ENCODE measurements at regions not wholly inside any gene's neighbourhood (a gene's known extent, or its start where the extent isn't known, plus 50 kb on each side); places are given as distances from the start of the nearest gene placed in this dataset.

DNA sequence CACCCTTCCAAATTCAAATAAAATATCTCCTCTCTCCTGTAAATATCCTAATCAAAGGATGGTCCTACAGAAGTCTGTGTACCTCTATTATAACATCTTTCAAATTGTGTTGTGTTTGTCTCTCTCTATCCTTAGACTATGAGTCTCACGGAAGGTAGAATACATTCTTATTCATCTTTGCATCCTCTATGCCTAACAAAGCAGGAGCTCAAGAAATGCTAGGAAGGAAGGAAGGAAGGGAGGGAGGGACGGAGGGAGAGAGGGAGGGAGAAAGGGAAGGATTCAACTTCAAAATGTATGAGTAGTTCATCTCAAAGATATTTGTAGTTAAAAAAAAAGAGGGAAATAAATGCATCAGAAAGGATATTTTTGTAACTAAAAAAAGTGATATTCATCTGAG, 150.0 kb downstream of the RTP4 start:
- Mint-ChIP-seq H3K36me3 (no peaks in the 10 kb centered on the region), H3K9me3 (no peaks in the 10 kb centered on the region), H3K4me1 (no peaks in the 10 kb centered on the region), H3K27ac (no peak overlapping the region), H3K4me3 (no peak overlapping the region), H3K27me3 (peaks cover 2 to 7% of the 10 kb centered on the region in 2 donors)
- no peak for ATAC-seq (replicated peaks in 1 of 4)
- ChIA-PET CTCF (interaction anchor here in 1 of 2 donors (0.6 kb wide), 1 partner anchor 94 kb away, joined by 6 read pairs; no protein-coding TSS in a partner anchor), POLR2A (interaction anchor here in 1 of 2 donors (0.6 kb wide), 1 partner anchor 14 kb away, joined by 4 read pairs; no protein-coding TSS in a partner anchor)
- H3K4me3 ChIP-seq (ENCODE audit: control insufficient read depth in 1 of 2, extremely low read depth in 1 of 2, low read length in 1 of 2) = no peak overlapping the region
- no peaks in the 10 kb centered on the region for H3K4me1 ChIP-seq (ENCODE audit: control insufficient read depth in 1 of 2, extremely low read depth in 1 of 2, insufficient read depth in 2 of 2, low read length in 2 of 2)
- no peak overlapping the region for H3K27ac ChIP-seq (ENCODE audit: low read length)
- no peaks in the 10 kb centered on the region for H3K27me3 ChIP-seq (replicated peaks in 1 of 2; ENCODE audit: control insufficient read depth in 2 of 2, extremely low read depth in 1 of 2, insufficient read depth in 2 of 2, low read length in 1 of 2)
- no CpG with 5 or more reads among the region's 2 CpGs for WGBS (ENCODE audit: insufficient coverage)
- DNase-seq = no peak
- H3K9me3 ChIP-seq = no peaks in the 10 kb centered on the region
- H3K36me3 ChIP-seq (ENCODE audit: control insufficient read depth in 2 of 2, extremely low read depth in 1 of 2, insufficient read depth in 1 of 2, low read length in 1 of 2) = no peaks in the 10 kb centered on the region

DNA sequence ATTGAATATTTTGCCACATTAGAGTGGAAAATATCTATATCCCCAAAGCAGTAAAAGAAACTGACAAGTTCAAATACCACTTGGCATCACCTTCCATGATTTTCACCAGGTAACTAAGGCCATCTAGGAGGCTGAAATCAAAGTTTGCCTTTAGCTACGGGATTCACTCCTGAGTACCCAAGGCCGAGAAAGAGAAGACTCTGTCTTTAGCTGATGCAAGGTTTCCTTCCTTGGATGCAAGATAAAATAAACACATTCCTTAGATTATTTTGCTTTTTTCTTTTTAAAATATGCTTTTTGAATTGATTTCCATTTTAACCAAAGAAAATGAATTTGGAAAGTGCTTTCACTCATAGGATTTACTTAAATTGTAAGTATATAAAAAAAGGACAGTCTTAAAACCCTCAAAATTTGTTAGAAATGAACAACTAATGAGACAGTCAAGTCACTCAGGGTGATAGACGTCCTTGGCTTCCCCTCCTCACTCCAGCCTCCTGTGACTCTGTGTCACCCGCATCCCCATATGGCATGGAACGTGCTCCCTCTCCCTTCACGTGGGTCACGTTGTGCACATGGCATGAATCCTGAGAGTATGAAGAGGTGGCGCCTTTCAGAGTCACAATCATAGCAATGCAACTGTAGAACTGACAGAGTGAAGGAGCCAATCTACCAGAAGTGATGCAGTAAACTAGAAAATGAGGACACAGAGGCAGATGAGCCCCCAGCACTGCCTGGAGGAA, 148.4 kb downstream of the RTP4 start:
- Histone ChIP-seq H3K4me1 (ENCODE audit: control insufficient read depth in 1 of 2, extremely low read depth in 1 of 2, insufficient read depth in 2 of 2, low read length in 2 of 2) (no peaks in the 10 kb centered on the region), H3K9me3 (no peaks in the 10 kb centered on the region), H3K36me3 (ENCODE audit: control insufficient read depth in 2 of 2, extremely low read depth in 1 of 2, insufficient read depth in 1 of 2, low read length in 1 of 2) (no peaks in the 10 kb centered on the region), H3K27ac (ENCODE audit: low read length) (no peak overlapping the region), H3K27me3 (replicated peaks in 1 of 2; ENCODE audit: control insufficient read depth in 2 of 2, extremely low read depth in 1 of 2, insufficient read depth in 2 of 2, low read length in 1 of 2) (no peaks in the 10 kb centered on the region), H3K4me3 (ENCODE audit: control insufficient read depth in 1 of 2, extremely low read depth in 1 of 2, low read length in 1 of 2) (no peak overlapping the region)
- ChIA-PET CTCF (no interaction called here), POLR2A (no interaction called here)
- no peak for ATAC-seq (replicated peaks in 1 of 4)
- 58% methylated on average over 3 of the region's 8 CpGs for WGBS (ENCODE audit: insufficient coverage)
- Mint-ChIP-seq H3K4me1 (no peaks in the 10 kb centered on the region), H3K27ac (no peak overlapping the region), H3K9me3 (peaks cover 0 to 6% (median 5%) of the 10 kb centered on the region in 3 donors), H3K27me3 (peaks cover 2 to 7% of the 10 kb centered on the region in 2 donors), H3K4me3 (no peak overlapping the region), H3K36me3 (no peaks in the 10 kb centered on the region)
- no peak for DNase-seq

DNA sequence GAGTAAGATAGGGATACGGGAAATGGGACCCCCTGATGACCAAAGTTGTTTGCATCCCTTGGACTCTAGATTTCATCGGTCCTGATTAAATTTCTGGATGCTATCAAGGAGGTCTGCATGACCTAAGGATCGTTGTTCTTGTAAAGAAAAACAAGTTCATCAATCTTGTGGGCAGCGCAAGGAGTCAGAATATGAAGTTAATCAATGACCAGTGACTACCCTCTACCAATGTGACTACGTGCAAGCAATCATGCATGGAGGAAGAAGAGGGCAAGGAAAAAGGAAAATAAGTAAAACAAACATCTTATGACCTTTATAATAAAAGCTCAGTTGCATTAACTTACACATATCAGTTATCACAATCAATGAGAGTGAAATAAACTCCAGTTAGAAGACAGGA, 139.7 kb downstream of the RTP4 start:
- H3K4me1 ChIP-seq (ENCODE audit: control insufficient read depth in 1 of 2, extremely low read depth in 1 of 2, insufficient read depth in 2 of 2, low read length in 2 of 2) = no peaks in the 10 kb centered on the region
- ChIA-PET POLR2A (no interaction called here), CTCF (no interaction called here)
- no peak overlapping the region for H3K4me3 ChIP-seq (ENCODE audit: control insufficient read depth in 1 of 2, extremely low read depth in 1 of 2, low read length in 1 of 2)
- H3K27ac ChIP-seq (ENCODE audit: low read length) = no peak overlapping the region
- DNase-seq (no peak), ATAC-seq (replicated peaks in 1 of 4) (no peak)
- H3K27me3 ChIP-seq (replicated peaks in 1 of 2; ENCODE audit: control insufficient read depth in 2 of 2, extremely low read depth in 1 of 2, insufficient read depth in 2 of 2, low read length in 1 of 2) = peaks cover 0 to 5% of the 10 kb centered on the region in 2 experiments
- no peaks in the 10 kb centered on the region for H3K9me3 ChIP-seq
- Mint-ChIP-seq H3K27me3 (peaks cover 14 to 18% of the 10 kb centered on the region in 2 donors), H3K4me3 (no peak overlapping the region), H3K27ac (no peak overlapping the region), H3K9me3 (peaks cover 0 to 6% (median 5%) of the 10 kb centered on the region in 3 donors), H3K4me1 (no peaks in the 10 kb centered on the region), H3K36me3 (no peaks in the 10 kb centered on the region)
- H3K36me3 ChIP-seq (ENCODE audit: control insufficient read depth in 2 of 2, extremely low read depth in 1 of 2, insufficient read depth in 1 of 2, low read length in 1 of 2) = no peaks in the 10 kb centered on the region
- 100% methylated on average over 1 of the region's 5 CpGs for WGBS (ENCODE audit: insufficient coverage)

GRCh38 chr3:187507266-187507665, 139.1 kb downstream of the RTP4 start:
- no CpG with 5 or more reads among the region's 1 CpG for WGBS (ENCODE audit: insufficient coverage)
- Mint-ChIP-seq H3K27me3 (peaks cover 14 to 20% of the 10 kb centered on the region in 2 donors), H3K27ac (no peak overlapping the region), H3K4me3 (no peak overlapping the region), H3K4me1 (no peaks in the 10 kb centered on the region), H3K36me3 (no peaks in the 10 kb centered on the region), H3K9me3 (peaks cover 0 to 3% (median 2%) of the 10 kb centered on the region in 3 donors)
- Histone ChIP-seq H3K4me3 (ENCODE audit: control insufficient read depth in 1 of 2, extremely low read depth in 1 of 2, low read length in 1 of 2) (no peak overlapping the region), H3K4me1 (ENCODE audit: control insufficient read depth in 1 of 2, extremely low read depth in 1 of 2, insufficient read depth in 2 of 2, low read length in 2 of 2) (no peaks in the 10 kb centered on the region), H3K27ac (ENCODE audit: low read length) (no peak overlapping the region), H3K27me3 (replicated peaks in 1 of 2; ENCODE audit: control insufficient read depth in 2 of 2, extremely low read depth in 1 of 2, insufficient read depth in 2 of 2, low read length in 1 of 2) (peaks cover 0 to 5% of the 10 kb centered on the region in 2 experiments), H3K9me3 (no peaks in the 10 kb centered on the region), H3K36me3 (ENCODE audit: control insufficient read depth in 2 of 2, extremely low read depth in 1 of 2, insufficient read depth in 1 of 2, low read length in 1 of 2) (no peaks in the 10 kb centered on the region)
- CTCF ChIA-PET = no interaction called here
- POLR2A ChIA-PET = no interaction called here
- DNase-seq (no peak), ATAC-seq (replicated peaks in 1 of 4) (no peak)

DNA sequence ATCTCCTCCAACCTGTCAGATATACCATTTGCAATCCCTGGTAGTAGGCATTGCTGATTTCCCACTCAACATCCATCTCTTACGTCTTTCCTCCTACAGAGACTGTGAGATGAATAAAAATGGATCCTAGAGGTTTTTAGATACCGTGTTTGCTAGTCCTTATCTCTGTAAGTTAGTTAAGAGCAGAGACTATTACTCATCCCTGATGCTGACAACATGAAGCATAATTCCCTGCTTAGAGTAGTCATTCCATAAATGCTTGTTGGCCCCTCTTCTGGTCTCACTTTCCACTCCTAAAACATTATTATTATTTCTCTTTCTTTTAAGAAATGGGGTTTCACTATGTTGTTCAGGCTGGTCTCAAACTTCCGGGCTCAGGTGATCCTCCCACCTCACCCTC, 136.2 kb downstream of the RTP4 start:
- no peaks in the 10 kb centered on the region for H3K36me3 Mint-ChIP-seq
- WGBS (ENCODE audit: insufficient coverage) = no CpG with 5 or more reads among the region's 3 CpGs
- DNase-seq (no peak), ATAC-seq (replicated peaks in 1 of 4) (no peak)
- Histone ChIP-seq H3K27ac (ENCODE audit: low read length) (no peak overlapping the region), H3K4me1 (ENCODE audit: control insufficient read depth in 1 of 2, extremely low read depth in 1 of 2, insufficient read depth in 2 of 2, low read length in 2 of 2) (no peaks in the 10 kb centered on the region), H3K36me3 (ENCODE audit: control insufficient read depth in 2 of 2, extremely low read depth in 1 of 2, insufficient read depth in 1 of 2, low read length in 1 of 2) (no peaks in the 10 kb centered on the region), H3K9me3 (no peaks in the 10 kb centered on the region), H3K27me3 (replicated peaks in 1 of 2; ENCODE audit: control insufficient read depth in 2 of 2, extremely low read depth in 1 of 2, insufficient read depth in 2 of 2, low read length in 1 of 2) (peaks cover 0 to 8% of the 10 kb centered on the region in 2 experiments), H3K4me3 (ENCODE audit: control insufficient read depth in 1 of 2, extremely low read depth in 1 of 2, low read length in 1 of 2) (no peak overlapping the region)
- H3K9me3 Mint-ChIP-seq = no peaks in the 10 kb centered on the region
- POLR2A ChIA-PET = no interaction called here
- H3K27ac Mint-ChIP-seq = no peak overlapping the region
- CTCF ChIA-PET = no interaction called here
- H3K4me3 Mint-ChIP-seq = no peak overlapping the region
- no peaks in the 10 kb centered on the region for H3K4me1 Mint-ChIP-seq
- peaks cover 23 to 26% of the 10 kb centered on the region in 2 donors for H3K27me3 Mint-ChIP-seq

GRCh38 chr3:187498211-187498724, 130.1 kb downstream of the RTP4 start:
- no peaks in the 10 kb centered on the region for H3K4me1 ChIP-seq (ENCODE audit: control insufficient read depth in 1 of 2, extremely low read depth in 1 of 2, insufficient read depth in 2 of 2, low read length in 2 of 2)
- CTCF ChIA-PET = no interaction called here

More at GRCh38 chr3:187498211-187498724, 130.1 kb downstream of the RTP4 start:
- WGBS (ENCODE audit: insufficient coverage) = 90% methylated on average over 1 of the region's 3 CpGs
- peaks cover 18 to 24% of the 10 kb centered on the region in 2 donors for H3K27me3 Mint-ChIP-seq
- no peaks in the 10 kb centered on the region for H3K4me1 Mint-ChIP-seq
- H3K36me3 Mint-ChIP-seq = no peaks in the 10 kb centered on the region
- POLR2A ChIA-PET = interaction anchor here in 1 of 2 donors (0.6 kb wide), 1 partner anchor 560 kb away, joined by 3 read pairs; no protein-coding TSS in a partner anchor
- no peak overlapping the region for H3K4me3 ChIP-seq (ENCODE audit: control insufficient read depth in 1 of 2, extremely low read depth in 1 of 2, low read length in 1 of 2)
- H3K9me3 ChIP-seq = no peaks in the 10 kb centered on the region
- H3K27ac Mint-ChIP-seq = no peak overlapping the region
- ATAC-seq (replicated peaks in 1 of 4) (no peak), DNase-seq (no peak)
- no peak overlapping the region for H3K4me3 Mint-ChIP-seq
- no peak overlapping the region for H3K27ac ChIP-seq (ENCODE audit: low read length)
- H3K36me3 ChIP-seq (ENCODE audit: control insufficient read depth in 2 of 2, extremely low read depth in 1 of 2, insufficient read depth in 1 of 2, low read length in 1 of 2) = no peaks in the 10 kb centered on the region
- peaks cover 0 to 9% of the 10 kb centered on the region in 2 experiments for H3K27me3 ChIP-seq (replicated peaks in 1 of 2; ENCODE audit: control insufficient read depth in 2 of 2, extremely low read depth in 1 of 2, insufficient read depth in 2 of 2, low read length in 1 of 2)
- H3K9me3 Mint-ChIP-seq = peaks cover 0 to 7% (median 5%) of the 10 kb centered on the region in 3 donors

Measured in T-cell (primary cell).